HG03039 (cell line): ENCODE measurements at regions not wholly inside any gene's neighbourhood (a gene's known extent, or its start where the extent isn't known, plus 50 kb on each side); places are given as distances from the start of the nearest gene placed in this dataset.
"Not testable (repeated sequence)": the region's sequence is repeated elsewhere in the genome, so short reads cannot be mapped to it uniquely, and the experiment has no call there.

ENCODE experiments used
- ATAC-seq: cut with Tn5 transposase; IDR thresholded peaks from one replicate; pipeline ENCODE4 v1.9.1; 2021; ENCODE audit warnings: mild to moderate bottlenecking, moderate library complexity; ENCODE audit not compliant: unreplicated experiment

DNA sequence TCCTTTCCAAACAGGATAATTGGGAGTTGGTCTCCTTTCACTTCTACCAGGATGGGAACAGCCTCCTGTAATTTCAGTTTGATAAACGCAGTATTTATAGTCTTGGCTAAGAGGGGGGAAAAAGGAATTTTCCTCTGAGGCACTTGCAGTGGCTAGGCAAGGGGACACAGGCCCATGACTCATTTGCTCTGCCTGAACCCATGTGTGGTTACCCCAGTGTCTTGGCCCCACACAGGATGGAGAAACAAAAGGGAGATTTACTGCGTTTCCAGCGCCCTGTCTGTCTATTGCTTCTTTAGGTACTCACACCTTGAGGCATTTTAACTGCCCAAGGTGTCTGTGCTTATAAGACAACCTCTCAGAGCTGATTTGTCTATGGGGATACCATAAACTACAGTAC is 74.8 kb upstream of the NEDD9 start:
- ATAC-seq = no peak

DNA sequence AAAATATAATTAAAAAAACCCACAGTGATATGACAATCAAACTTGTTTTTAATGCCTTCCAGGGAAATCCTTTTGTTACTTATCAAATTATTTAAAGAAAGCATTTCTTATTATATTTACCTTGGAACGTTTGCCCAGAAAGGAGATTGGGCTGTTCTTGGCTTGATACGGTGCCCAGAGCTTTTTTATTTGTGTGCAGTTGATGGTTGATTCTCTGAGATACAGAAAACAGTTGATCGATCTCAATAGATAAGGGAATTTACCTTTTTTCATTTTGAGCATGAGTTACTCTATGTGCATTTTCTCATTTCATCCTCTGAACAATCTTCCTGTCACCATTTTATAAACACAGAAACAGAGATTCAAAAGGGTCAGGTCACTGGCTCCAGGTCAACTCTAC is 72.5 kb upstream of the NEDD9 start:
- ATAC-seq = no peak

DNA sequence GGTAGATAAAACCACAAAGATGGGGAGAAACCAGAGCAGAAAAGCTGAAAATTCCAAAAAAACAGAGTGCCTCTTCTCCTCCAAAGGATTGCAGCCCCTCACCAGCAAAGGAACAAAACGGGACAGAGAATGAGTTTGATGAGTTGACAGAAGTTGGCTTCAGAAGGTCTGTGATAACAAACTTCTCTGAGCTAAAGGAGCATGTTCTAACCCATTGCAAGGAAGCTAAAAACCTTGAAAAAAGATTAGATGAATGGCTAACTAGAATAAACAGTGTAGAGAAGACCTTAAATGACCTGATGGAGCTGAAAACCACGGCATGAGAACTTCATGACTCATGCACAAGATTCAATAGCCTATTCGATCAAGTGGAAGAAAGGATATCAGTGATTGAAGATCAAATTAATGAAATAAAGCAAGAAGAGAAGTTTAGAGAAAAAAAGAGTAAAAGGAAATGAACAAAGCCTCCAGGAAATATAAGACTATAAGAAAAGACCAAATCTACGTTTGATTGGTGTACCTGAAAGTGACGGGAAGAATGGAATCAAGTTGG is 67.5 kb upstream of the NEDD9 start:
- not testable (repeated sequence) for ATAC-seq

DNA sequence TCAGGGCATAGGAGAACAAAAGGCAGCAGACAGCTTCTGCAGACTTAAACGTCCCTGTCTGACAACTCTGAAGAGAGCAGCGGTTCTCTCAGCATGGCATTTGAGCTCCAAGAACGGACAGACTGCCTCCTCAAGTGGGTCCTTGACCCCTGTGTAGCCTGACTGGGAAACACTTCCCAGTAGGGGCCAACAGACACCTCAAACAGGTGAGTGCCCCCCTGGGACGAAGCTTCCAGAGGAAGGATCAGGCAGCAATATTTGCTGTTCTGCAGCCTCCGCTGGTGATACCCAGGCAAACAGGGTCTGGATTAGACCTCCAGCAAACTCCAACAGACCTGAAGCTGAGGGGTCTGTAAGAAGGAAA is 66.9 kb upstream of the NEDD9 start:
- not testable (repeated sequence) for ATAC-seq

DNA sequence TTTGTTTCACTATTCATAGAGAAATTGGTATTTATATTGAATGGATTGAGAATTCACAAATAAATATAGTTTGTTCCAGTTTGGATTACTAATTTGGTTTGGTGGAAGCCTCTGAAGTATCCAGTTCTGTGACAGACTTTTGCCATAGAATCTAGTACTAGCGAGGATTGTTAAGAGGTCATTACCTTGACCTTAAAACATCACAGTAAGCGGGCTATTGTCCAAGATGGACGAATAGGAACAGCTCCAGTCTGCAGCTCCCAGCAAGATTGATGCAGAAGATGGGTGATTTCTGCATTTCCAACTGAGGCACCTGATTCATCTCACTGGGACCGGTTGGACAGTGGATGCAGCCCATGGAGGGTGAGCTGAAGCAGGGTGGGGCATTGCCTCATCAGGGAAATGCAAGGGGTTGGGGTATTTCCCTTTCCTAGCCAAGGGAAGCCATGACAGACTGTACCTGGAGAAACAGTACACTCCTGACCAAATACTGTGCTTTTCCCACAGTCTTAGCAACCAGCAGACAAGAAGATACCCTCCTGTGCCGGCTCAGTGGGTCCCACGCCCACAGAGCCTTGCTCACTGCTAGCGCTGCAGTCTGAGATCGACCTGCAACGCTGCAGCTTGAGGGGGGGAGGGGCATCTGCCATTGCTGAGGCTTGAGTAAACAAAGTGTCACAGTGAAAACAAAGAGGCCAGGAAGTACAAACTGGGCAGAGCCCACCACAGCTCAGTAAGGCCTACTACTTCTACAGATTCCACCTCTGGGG is 66.4 kb upstream of the NEDD9 start:
- no peak for ATAC-seq

DNA sequence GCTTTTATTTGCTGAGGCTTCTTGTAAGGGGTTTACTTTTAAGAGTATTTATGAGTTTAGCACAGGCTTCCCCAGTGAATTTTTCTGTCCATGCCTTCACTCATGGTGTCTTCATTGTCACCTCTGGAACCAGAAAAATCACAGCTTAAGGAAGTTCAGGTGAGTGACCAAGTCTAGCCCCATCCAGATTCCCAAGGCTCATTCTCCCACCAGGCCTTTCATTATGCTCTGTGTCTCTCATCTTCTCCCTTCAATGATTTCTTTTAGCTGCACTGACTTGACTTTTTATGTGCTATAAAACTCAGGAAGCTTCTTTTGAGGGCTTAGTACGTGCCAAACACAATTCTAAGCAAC is 64.9 kb upstream of the NEDD9 start:
- ATAC-seq = no peak

DNA sequence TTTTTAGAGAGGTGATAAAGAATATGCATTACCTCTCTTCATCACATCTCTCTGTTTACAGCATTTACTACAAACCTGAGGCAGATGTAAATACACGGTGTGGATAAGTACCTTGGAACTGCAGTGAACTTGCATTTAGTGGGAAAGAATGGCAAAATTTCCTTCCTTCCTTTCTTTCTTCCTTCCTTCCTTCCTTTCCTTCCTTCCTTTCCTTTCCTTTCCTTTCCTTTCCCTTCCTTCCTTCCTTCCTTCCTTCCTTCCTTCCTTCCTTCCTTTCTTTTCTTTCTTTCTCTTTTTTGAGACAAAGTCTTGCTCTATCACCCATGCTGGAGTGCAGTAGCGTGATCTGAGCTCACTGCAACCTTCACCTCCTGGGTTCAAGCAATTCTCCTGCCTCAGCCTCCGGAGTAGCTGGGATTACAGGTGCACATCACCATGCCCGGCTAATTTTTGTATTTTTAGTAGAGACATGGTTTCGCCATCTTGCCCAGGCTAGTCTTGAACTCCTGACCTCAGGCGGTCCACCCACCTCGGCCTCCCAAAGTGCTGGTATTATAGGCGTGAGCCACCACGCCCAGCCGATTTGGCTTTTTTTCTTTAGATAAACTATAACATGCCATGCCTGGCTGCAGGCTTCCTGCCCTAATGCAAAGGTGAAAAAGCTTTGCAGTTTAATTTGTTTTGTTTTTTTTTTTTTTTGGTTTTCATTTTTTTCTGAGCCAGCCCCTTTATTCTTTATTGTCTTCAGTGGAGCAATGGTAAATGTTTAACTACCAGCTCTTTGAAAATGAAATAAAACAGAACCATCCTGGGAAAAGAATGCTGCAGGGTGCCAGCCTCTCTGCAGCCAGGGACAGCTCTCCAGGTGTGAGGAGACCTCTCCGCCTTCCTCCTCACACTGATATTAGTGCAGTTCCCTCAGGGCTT is 64.2 kb upstream of the NEDD9 start:
- ATAC-seq = no peak

DNA sequence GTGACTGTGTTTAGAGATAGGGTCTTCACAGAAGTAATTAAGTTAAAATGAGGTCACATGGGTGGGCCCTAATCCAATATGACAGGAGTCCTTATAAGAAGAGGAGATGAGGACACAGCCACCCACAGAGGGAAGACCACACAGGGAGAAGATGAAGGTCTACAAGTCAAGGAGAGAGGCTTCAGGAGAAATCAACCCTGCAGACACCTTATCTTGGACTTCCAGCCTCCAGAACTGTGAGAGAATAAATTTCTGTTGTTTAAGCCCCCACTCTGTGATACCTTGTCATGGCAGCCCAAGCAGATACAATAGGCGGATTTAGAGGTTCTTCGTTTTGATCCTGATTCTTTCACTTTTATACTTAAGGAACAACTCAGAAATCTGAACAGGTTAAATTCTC is 63.5 kb upstream of the NEDD9 start:
- ATAC-seq = no peak

DNA sequence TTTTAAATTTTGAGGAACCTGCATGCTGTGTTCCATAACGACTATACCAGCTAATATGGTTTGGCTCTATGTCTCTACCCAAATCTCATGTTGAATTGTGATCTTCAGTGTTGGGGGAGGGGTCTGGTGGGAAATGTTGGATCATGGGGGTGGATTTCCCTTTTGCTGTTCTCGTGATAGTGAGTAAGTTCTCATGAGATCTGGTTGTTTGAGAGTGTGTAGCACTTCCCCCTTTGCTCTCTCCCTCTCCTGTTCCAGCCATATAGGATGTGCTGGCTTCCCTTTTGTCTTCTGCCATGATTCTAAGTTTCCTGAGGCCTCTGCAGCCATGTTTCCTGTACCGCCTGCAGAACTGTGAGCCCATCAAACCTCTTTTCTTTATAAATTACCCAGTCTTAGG is 61.8 kb upstream of the NEDD9 start:
- ATAC-seq = no peak

DNA sequence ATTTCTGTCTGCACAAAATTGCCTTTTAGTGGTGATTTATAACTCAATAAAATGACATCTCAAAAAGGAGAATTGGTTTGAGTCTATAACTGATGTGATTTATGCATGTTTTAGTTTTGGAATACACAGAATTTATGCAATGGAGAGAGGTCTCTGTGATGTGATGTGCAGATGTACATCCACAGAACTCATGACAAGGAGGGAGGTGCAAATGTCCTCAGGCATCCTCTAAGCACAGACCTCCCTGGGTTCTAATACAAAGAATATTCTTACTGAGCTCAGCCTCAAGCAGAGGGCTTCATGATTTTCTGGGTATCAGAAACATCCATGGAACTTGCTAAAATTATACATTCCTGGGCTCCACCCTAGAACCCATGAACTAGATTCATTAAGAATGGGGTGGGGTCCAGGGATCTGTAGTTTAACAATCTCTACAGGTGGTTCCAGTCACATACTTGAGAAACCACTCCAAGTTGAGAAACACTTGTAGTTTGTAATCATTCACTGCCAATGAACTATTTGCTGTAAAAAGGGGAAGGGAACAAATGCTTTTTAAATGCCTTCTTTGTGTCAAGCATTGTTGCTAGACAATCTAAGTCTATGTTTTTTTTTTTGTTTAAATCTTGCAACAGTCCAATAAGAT is 60.2 kb upstream of the NEDD9 start:
- ATAC-seq = no peak

DNA sequence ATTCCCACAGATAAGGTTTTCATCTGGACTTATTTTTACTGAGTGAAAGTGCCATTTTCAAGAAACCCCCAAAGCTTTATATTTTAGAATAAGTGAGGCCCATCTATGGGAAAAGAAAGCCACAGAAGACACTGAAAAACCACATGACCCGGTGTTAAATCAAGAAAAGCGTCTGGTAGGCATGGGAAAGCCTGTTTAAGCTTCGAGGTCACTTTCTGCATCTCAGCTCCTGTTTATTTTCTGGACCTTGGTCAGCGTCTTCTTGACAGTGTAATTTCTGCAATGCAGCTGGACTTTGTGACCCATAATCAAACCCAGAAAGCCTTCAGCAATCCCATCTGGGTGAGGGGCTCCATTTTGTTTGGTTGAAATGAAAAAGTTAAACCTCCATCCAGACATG is 59.6 kb upstream of the NEDD9 start:
- ATAC-seq = no peak

DNA sequence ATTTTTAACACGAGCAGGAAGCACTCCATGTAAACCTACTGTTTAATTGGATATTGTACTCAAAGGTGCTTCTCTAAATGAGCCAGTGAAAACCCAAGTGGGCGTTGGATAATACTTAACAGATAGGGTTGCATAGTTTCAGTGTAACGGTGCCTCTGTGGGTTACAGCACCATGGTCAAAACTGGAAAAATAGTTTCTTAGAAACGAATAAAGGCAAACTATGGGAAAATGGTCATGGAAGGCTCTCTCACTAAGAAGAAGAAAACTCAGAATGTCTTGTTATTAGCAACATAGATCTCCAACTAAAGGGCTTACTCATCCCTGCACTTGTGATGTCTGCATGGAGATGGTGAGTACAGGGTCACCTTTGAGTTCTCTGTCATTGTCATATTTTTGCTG is 59.1 kb upstream of the NEDD9 start:
- ATAC-seq = no peak

DNA sequence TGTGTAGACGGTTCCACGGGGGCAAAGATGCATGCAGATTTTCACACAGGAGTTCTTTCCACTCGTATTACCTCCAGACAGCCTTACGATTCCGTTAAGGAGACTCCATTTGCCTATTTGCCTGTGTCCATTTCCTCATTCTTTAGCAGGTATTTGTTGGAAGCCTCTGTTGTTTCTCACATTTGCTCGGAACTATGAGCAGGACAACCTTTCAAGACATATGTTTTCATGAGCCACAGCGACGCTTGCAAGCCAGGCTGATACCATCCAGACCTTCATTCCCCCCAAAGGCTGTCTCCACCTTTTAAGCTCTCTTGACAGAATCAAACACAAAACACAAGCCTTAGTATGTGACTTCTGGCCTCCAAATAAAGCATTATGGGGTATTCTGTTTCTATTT is 57.6 kb upstream of the NEDD9 start:
- no peak for ATAC-seq

DNA sequence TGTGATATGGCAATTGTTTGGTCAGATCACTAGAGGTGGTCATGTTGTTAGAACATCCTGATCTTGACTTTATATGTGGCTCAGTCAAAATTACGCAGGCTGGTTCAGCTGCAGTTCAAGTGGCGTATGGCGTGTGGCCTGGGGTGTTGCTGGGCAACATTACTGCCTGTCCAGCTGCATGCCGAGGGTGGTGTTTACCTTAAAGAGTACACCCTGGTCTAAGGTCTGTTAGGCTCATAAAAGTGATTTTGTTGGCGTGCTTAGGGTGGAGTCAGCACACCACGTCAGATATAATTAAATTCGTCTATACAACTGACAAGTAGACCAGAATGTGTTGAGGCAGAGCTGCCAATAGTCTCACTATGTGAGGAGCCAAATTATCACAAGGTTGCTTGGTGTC is 55.6 kb upstream of the NEDD9 start:
- ATAC-seq = no peak

DNA sequence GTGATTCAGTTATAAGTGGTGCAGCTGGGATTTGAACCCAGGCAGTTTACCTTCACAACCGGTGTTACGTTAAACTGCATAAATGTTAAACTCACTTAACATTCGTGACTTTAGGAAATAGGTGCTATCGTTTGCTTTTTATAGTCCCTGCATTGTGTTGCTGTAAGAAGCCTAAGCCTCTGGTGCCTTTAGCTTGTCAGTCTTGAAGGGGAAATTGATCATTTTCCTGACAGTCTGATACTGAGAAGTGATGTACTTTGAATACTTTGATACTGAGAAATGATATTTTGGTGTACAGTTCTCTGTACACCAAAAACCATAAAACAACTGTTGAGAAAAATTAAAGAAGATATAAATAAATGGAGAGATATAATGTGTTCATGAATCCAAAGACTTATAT is 52.5 kb upstream of the NEDD9 start:
- ATAC-seq = no peak

DNA sequence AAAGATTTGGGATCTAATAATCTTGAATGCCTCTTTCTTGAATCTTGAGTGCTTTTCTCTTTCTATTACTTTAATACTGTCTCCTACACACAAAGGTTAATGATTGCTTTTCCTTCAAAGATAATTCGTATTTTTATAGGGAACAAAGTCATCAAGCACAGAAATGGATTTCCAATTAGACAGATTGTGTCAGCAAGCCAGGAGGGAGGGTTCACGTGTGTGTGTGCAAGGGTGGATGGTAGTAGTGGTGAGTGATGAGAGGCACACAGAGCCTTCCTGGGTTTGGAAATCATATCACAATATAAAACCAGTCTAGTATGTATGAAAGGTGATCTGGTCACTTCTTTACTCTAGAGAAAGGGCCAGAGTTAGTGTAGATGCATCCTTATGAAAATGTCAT is 51.2 kb upstream of the NEDD9 start:
- ATAC-seq = no peak

DNA sequence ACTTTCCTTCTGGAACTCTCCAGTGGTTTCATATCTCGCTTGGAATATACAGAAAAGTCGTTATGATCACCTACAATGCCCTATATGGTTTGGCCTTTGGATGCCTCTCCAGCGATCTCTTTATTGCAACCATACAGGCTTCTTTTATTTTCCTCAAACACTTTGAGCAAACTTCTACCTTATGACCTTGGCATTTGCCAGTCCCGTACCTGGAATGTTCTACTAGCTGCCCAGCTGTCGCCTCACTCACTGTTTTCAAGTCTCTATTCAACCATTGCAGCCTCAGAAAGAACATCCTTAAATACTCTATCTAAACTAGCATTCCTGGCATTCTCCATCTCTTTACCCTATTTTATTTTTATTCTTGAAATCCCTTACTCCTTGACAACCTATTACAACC is 50.4 kb upstream of the NEDD9 start:
- no peak for ATAC-seq
